ENCODE measurements at regions not wholly inside any gene's neighbourhood (a gene's known extent, or its start where the extent isn't known, plus 50 kb on each side); places are given as distances from the start of the nearest gene placed in this dataset.

DNA sequence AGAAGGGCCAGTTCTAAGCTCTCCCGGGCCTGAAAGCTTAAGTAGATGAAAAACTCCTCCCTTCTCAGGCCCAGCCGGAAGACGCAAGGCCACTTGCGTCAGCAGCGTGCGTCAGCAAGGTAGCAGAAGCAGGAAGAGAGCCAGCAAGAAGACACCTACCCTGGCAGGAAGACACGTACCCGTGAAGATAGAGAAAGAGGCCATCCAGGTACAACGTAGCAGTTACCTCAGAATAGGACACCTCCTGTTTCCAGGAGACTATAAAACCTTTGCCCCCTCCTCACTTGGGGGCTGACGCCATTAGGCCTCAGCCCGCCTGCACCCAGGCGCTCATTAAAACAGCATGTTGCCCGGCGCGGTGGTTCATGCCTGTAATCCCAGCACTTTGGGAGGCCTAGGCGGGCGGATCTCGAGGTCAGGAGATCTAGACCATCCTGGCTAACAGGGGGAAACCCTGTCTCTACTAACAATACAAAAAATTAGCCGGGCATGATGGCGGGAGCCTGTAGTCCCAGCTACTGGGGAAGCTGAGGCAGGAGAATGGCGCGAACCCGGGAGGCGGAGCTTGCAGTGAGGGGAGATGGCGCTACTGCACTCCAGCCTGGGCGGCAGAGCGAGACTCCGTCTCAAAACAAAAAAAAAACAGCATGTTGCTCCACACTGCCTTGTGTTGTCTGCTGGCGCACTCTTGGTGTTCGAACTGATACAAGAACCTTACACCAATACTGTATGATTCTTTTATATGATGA lies 242.7 kb upstream of the NWD2 start:
- H3K27ac ChIP-seq (ENCODE audit: low read depth in 2 of 2, low read length in 2 of 2) = no peak overlapping the region
- no peak overlapping the region for H3K9ac ChIP-seq (ENCODE audit: low read length in 3 of 3)
- TF ChIP-seq, protein P1, sequence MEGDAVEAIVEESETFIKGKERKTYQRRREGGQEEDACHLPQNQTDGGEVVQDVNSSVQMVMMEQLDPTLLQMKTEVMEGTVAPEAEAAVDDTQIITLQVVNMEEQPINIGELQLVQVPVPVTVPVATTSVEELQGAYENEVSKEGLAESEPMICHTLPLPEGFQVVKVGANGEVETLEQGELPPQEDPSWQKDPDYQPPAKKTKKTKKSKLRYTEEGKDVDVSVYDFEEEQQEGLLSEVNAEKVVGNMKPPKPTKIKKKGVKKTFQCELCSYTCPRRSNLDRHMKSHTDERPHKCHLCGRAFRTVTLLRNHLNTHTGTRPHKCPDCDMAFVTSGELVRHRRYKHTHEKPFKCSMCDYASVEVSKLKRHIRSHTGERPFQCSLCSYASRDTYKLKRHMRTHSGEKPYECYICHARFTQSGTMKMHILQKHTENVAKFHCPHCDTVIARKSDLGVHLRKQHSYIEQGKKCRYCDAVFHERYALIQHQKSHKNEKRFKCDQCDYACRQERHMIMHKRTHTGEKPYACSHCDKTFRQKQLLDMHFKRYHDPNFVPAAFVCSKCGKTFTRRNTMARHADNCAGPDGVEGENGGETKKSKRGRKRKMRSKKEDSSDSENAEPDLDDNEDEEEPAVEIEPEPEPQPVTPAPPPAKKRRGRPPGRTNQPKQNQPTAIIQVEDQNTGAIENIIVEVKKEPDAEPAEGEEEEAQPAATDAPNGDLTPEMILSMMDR (IDR thresholded peaks at IDR 0.05; ENCODE audit: borderline replicate concordance, extremely low read depth, insufficient read depth) = no peak
- H3K9me3 ChIP-seq (ENCODE audit: control insufficient read depth in 2 of 3, insufficient read depth in 1 of 3, low read length in 3 of 3) = no peaks in the 10 kb centered on the region
- no peaks in the 10 kb centered on the region for H3K27me3 ChIP-seq (ENCODE audit: control insufficient read depth, insufficient read depth, low read length)
- no peaks in the 10 kb centered on the region for H3K36me3 ChIP-seq (ENCODE audit: control insufficient read depth in 2 of 3, insufficient read depth in 3 of 3, low read length in 3 of 3)
- no peak overlapping the region for H3K4me3 ChIP-seq (ENCODE audit: low read length in 3 of 3)
- DNase-seq (no peak), FAIRE-seq (no peak)
- no peaks in the 10 kb centered on the region for H3K4me1 ChIP-seq (ENCODE audit: control insufficient read depth in 2 of 3, insufficient read depth in 2 of 3, low read depth in 1 of 3, low read length in 3 of 3)
- intact Hi-C loops (cut with DNase I) = no loop called here

DNA sequence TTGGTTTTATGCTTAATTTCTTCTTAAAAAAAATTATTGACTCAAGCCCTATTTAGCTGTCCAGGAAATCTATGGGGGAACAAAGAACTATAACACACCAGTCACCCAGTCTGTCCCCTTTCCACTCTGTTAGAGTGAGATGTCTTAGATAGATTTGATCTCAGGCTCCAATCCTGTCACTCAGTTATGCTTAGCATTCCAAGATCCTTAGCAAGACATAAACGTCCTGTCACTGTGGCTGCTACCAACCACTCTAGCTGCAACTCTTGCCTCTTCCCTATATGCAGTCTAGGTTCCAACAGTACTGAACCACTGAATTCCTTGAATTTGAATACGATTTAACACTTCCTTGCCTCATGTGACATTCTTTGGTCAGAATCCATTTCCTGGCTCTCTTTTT lies 241.9 kb upstream of the NWD2 start:
- H3K27me3 ChIP-seq (ENCODE audit: control insufficient read depth, insufficient read depth, low read length) = no peaks in the 10 kb centered on the region
- no peaks in the 10 kb centered on the region for H3K4me1 ChIP-seq (ENCODE audit: control insufficient read depth in 2 of 3, insufficient read depth in 2 of 3, low read depth in 1 of 3, low read length in 3 of 3)
- intact Hi-C loops (cut with DNase I) = no loop called here
- no peaks in the 10 kb centered on the region for H3K36me3 ChIP-seq (ENCODE audit: control insufficient read depth in 2 of 3, insufficient read depth in 3 of 3, low read length in 3 of 3)
- H3K9ac ChIP-seq (ENCODE audit: low read length in 3 of 3) = no peak overlapping the region
- no peak overlapping the region for H3K27ac ChIP-seq (ENCODE audit: low read depth in 2 of 2, low read length in 2 of 2)
- H3K4me3 ChIP-seq (ENCODE audit: low read length in 3 of 3) = no peak overlapping the region
- no peaks in the 10 kb centered on the region for H3K9me3 ChIP-seq (ENCODE audit: control insufficient read depth in 2 of 3, insufficient read depth in 1 of 3, low read length in 3 of 3)
- no peak for DNase-seq
- FAIRE-seq = no peak
- TF ChIP-seq, protein P1 (IDR thresholded peaks at IDR 0.05; ENCODE audit: borderline replicate concordance, extremely low read depth, insufficient read depth) = no peak

DNA sequence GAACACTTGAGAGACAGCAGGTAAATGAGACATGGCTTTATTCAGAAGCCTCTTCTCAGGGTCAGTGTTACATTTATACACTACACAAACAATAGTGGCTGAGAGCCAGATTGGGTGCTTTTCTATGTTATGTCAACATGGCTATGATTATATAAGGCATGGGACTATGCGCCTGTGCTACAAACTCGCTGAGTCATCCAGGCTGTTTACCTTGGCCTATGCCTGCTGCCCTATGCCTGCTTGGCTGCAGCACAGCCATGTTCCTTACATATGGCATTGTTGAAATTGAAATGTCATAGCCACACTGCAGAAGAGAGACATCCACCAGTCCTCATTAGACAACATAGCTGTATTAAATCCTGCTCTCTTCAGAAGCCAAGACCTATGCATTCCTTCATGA lies 236.3 kb upstream of the NWD2 start:
- TF ChIP-seq, protein P1 (IDR thresholded peaks at IDR 0.05; ENCODE audit: borderline replicate concordance, extremely low read depth, insufficient read depth) = no peak
- Histone ChIP-seq H3K9ac (ENCODE audit: low read length in 3 of 3) (no peak overlapping the region), H3K4me1 (ENCODE audit: control insufficient read depth in 2 of 3, insufficient read depth in 2 of 3, low read depth in 1 of 3, low read length in 3 of 3) (no peaks in the 10 kb centered on the region), H3K27me3 (ENCODE audit: control insufficient read depth, insufficient read depth, low read length) (no peaks in the 10 kb centered on the region), H3K36me3 (ENCODE audit: control insufficient read depth in 2 of 3, insufficient read depth in 3 of 3, low read length in 3 of 3) (no peaks in the 10 kb centered on the region), H3K9me3 (ENCODE audit: control insufficient read depth in 2 of 3, insufficient read depth in 1 of 3, low read length in 3 of 3) (no peaks in the 10 kb centered on the region), H3K27ac (ENCODE audit: low read depth in 2 of 2, low read length in 2 of 2) (no peak overlapping the region), H3K4me3 (ENCODE audit: low read length in 3 of 3) (no peak overlapping the region)
- DNase-seq = no peak
- no peak for FAIRE-seq
- intact Hi-C loops (cut with DNase I) = no loop called here

DNA sequence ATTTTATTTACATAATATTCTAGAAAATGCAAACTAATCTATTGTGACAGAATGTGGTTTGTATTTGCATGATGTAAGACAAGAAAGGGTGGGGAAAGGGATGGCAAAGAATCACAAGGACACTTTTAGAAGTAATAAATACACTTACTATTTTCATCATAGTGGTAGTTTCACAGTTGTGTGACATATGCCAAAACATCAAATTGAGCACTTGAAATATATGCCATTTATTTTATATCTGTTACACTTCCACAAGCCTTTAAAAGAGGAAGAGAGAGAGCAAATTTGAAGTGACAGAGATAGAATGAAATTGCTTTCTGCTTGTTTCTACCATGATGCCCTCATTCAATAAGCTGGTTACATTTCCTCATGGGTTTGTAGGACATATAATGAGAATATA lies 230.0 kb upstream of the NWD2 start:
- H3K4me3 ChIP-seq (ENCODE audit: low read length in 3 of 3) = no peak overlapping the region
- TF ChIP-seq, protein P1 (IDR thresholded peaks at IDR 0.05; ENCODE audit: borderline replicate concordance, extremely low read depth, insufficient read depth) = no peak
- no peak for FAIRE-seq
- no peaks in the 10 kb centered on the region for H3K4me1 ChIP-seq (ENCODE audit: control insufficient read depth in 2 of 3, insufficient read depth in 2 of 3, low read depth in 1 of 3, low read length in 3 of 3)
- no peak overlapping the region for H3K27ac ChIP-seq (ENCODE audit: low read depth in 2 of 2, low read length in 2 of 2)
- H3K9me3 ChIP-seq (ENCODE audit: control insufficient read depth in 2 of 3, insufficient read depth in 1 of 3, low read length in 3 of 3) = no peaks in the 10 kb centered on the region
- no peaks in the 10 kb centered on the region for H3K27me3 ChIP-seq (ENCODE audit: control insufficient read depth, insufficient read depth, low read length)
- intact Hi-C loops (cut with DNase I) = no loop called here
- no peak overlapping the region for H3K9ac ChIP-seq (ENCODE audit: low read length in 3 of 3)
- DNase-seq = no peak
- H3K36me3 ChIP-seq (ENCODE audit: control insufficient read depth in 2 of 3, insufficient read depth in 3 of 3, low read length in 3 of 3) = no peaks in the 10 kb centered on the region
